ENCODE measurements at regions not wholly inside any gene's neighbourhood (a gene's known extent, or its start where the extent isn't known, plus 50 kb on each side); places are given as distances from the start of the nearest gene placed in this dataset.

GRCh38 chr3:38960953-38961622, 90.7 kb downstream of the SCN11A start (continued):
- TF ChIP-seq HDAC2 (IDR thresholded peaks at IDR 0.05; ENCODE audit: borderline replicate concordance in 1 of 2, low read depth in 2 of 2, low read length in 2 of 2) (no peak), MAX (IDR thresholded peaks at IDR 0.05) (no peak)

Data from H1 (cell line).